HG03565 (cell line): ENCODE measurements at regions not wholly inside any gene's neighbourhood (a gene's known extent, or its start where the extent isn't known, plus 50 kb on each side); places are given as distances from the start of the nearest gene placed in this dataset.
"Not testable (repeated sequence)": the region's sequence is repeated elsewhere in the genome, so short reads cannot be mapped to it uniquely, and the experiment has no call there.

ENCODE experiments used
- ATAC-seq: cut with Tn5 transposase; IDR thresholded peaks from one replicate; pipeline ENCODE4 v1.9.1; 2021; ENCODE audit warnings: mild to moderate bottlenecking, moderate library complexity; ENCODE audit not compliant: unreplicated experiment

DNA sequence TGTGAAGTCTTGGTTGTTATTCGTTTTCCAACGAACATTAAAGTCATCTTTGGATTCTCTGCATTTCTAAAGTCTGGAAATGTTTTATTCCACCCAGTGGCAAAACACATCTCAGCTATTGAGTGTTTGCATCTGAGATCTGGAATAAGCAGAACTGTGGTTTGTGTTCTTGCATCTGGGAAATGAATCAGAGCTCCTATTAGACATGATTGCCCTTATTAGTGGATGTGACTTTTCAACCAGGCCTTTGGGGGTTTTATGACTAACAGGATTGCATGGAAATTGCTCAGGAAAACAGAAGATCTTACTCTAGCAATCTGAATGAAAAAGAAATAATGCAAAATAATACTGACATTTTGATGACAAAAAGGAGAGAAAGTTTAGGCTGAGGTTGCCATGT, 488.8 kb downstream of the IRS2 start:
- no peak for ATAC-seq

DNA sequence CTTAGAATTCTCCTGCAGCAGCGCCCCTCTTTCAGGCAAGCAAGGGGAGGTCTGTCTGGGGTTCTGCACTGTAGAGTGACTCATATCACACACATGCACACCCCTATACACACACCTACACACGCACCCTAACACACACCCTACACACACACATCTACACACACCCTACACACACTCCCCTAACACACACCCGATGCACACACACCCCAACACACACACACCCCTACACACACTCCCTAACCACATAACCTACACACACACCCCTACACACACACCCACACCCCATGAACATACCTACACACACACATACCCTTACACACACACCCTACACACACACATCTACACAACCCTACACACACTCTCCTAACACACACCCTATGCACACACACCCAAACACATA, 493.2 kb downstream of the IRS2 start:
- no peak for ATAC-seq

DNA sequence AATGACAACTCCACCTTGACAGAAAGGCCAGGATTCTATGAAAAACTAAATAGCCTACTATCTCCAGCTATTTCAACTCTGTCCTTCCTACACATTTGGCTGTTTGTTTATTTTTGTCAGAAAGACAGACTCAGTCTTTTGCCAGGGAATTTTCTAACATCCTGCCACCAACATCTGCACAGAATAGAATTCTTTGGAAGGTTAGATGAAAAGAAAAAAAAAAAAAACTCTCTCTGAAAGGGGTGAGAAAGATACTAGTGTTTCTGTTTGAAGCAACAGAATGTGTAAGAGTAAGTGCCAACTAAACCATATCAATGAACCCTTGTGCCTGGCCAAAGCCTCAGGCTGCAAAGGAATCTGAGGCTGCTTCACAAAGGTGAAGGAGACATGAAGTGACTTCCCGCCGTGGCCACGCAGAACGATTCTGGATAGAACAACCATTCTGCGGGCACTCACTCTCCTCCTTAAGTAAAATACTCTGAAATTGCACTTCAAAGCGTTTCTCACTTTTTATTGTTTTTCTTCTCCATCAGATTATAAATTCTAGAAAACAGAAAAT, 498.2 kb downstream of the IRS2 start:
- no peak for ATAC-seq

DNA sequence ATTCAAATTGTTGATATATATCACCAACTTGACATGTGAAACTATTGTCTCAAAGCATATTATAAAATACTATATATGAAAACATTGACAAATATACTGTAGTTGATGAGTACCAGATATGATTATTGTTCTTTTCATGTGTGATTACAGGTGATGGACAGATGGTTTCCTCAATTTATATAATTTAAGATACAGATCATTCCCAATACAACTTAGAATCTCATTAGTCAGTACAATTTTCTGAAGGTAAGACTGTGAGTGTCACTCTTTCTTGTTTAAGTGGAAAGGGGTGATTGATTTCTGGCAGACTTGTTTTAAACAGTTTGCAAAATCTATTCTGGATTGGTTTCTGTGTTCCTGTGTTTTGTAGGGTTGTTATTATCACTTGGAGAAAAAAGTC, 498.8 kb downstream of the IRS2 start:
- ATAC-seq: no peak

DNA sequence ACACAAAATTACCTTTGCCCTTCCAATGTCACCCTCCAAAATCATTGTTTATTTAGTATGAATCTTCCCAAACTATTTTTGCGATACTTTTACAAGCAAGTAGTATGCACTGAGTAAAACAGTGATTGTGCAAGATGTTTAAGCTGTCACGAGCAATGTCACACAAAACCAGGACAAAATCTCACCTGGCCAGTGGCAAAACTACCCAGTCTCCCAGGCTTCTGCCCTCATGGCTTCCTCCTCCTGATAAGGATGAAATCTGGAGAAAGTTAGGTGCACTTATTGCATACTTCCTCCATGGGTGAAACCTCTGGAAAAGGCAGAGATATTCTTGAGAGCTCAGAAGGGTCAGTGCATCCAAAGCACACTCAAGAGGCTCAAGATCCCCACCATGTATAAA, 500.8 kb downstream of the IRS2 start:
- no peak for ATAC-seq

DNA sequence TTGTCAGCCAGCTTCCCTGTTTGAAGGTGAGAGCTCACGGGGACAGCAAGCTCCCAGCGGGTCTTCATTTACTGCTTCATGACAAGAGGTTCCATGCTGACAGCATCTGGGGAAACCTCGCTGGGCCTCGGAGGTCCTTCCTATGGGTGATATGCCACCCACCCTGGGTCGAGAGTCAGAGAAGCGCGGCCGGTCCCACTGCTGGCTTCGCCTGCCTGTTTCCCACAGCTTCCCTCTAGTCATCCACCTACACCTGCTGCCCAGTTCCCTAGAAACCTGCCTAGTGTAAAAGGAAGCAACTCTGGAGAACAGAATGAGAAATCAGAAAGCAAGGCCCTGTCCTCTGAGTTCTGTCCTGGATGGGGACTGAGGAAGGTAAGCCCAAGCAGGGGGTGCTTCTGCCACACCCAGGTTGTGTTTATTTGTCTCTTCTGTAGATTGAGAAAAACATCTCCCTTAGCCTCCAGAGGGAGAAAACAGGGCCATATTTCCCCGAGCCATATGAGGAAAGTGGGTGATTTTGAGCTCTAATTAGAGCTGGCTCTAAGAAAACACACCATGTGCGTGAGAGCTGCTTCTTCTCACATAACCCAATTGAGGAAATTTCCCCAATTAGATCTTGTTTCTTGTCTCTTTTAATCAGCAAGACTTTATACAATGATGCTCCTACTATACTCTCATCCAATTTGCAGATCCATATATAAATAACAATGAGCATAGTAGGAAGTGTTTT, 504.3 kb downstream of the IRS2 start:
- ATAC-seq: no peak

- no peak for ATAC-seq
Observed at GRCh38 chr13:109281017-109281902, 505.1 kb downstream of the IRS2 start.

GRCh38 chr13:109276261-109276660, 510.1 kb downstream of the IRS2 start:
- ATAC-seq: no peak

DNA sequence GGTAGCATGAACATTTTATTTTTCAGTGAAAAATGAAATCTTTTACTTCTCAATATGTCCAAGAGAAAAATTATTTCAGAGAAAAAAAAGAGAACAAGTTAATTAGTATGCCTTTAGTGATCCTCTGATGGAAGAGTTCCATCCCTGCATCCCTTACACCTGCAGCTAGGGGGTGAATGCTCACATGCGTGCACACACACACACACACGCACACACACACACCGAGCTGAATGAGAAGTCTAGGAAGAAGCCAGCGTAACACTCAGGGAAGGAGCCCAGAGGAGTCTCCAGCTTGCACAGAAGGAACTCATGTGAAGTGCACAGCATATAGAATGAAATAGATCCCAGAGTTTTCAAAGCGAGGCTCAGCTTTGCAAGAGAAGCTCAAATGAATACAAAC, 510.5 kb downstream of the IRS2 start:
- no peak for ATAC-seq

DNA sequence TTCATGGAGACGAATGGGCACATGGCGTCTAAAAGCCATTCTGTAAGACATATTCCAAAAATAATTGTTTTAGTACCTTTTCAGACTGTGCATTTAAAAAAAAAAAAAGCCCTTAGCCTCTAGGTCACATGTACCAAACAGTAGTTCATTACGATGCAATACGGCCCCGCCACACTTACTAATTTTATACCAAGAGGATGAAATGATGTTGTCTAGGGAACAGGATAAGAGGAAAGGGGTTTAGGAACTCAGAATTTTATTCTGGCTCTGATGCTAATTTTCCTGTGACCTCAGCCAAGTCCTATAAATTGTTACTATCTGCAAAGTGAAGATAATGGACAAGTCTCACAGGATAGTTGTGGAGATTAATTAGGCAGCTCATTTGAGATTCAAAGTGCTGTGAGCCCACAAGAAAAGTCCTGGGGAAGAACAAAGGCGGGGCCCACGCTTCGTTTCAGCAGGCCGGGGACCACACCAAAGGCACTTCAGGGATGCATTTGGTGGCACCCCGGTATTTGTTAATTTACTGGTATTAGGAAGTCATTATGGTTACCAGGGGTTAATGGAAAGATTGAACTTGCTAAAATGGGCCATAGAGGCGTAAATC, 511.1 kb downstream of the IRS2 start:
- ATAC-seq: no peak

- no peak for ATAC-seq
Observed at GRCh38 chr13:109274188-109274821, 512.1 kb downstream of the IRS2 start.

- ATAC-seq: no peak
Observed at GRCh38 chr13:109273326-109273751, 513.0 kb downstream of the IRS2 start.

- no peak for ATAC-seq
Observed at GRCh38 chr13:109272595-109273325, 513.6 kb downstream of the IRS2 start.

DNA sequence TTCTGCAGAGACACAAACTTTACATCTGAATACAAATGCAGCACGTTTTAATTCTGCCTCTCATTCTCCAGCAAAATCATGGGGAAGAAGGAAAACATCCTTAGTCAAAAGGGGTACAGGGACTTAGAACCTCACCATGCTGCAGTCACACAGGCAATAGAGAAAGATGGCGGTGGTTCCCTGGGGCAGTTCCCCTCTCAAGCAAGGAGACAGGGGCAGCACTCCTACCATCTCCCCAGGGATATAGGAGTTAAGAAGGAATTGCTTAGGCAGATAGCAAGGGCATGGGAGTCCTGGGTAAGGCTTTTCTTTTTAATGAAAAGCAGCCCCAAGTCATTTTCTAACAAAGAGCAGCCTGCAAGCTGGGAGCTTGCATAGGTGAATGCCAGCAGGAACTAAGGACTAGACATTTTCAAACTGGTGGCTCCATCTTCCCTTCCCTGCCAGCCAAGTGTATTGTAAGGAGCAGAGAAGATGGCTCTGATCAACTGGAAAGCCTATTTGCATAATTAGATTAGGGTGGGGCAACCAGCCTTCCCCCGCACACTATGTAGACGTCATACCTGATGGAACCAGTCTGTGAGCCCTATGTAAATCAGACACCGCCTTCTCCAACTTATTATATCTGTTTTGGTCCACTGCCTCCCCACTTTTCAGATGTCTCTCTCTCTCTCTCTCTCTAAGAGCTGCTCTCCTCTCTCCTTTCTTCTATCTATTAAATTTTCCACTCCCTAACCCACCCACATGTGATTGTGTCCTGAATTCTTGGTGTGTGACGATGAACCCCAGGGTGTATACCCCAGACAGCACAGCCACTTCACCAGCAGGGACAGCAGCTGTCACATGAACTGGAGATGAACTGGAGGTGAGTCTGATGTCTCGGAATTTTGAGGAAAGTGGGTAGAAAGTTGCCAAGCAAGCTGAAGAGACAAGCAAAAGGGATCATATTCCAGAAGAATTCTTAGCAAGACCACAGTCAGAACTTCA, 514.5 kb downstream of the IRS2 start:
- no peak for ATAC-seq

- ATAC-seq: no peak
Observed at GRCh38 chr13:109271061-109271460, 515.3 kb downstream of the IRS2 start.

DNA sequence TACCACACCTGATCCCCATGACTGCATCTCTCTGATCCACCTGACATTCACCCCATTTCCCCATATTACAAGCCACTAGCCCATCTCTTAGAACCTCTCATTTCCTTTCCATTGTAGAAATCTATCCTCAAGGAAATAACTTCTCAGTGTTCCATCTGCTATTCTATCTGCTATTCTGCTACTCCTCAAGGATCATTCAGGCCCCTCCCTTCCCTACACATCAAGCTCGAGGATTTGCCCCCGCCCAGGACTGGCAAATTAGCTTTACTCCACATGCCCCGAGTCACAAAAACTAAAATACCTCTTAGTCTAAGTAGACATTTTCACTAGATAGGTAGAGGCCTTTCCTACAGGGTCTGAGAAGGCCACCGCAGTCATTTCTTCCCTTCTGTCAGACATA, 517.0 kb downstream of the IRS2 start:
- not testable (repeated sequence) for ATAC-seq

DNA sequence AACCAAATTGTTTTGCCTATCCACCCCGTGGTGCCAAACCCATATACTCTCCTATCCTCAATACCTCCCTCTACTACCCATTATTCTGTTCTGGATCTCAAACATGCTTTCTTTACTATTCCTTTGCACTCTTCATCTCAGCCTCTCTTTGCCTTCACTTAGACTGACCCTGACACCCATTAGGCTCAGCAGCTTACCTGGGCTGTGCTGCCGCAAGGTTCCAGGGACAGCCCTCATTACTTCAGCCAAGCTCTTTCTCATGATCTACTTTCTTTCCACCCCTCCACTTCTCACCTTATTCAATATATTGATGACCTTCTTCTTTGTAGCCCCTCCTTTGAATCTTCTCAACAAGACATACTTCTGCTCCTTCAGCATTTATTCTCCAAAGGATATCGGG, 517.9 kb downstream of the IRS2 start:
- ATAC-seq: not testable (repeated sequence)

DNA sequence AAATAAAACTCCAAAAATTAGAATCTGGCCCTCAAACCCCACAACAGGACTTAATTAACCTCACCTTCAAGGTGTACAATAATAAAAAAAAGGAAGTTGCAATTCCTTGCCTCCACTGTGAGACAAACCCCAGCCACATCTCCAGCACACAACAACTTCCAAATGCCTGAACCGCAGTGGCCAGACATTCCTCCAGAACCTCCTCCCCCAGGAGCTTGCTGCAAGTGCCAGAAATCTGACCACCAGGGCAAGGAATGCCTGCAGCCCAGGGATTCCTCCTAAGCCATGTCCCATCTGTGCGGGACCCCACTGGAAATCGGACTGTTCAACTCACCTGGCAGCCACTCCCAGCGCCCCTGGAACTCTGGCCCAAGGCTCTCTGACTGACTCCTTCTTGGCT, 519.0 kb downstream of the IRS2 start:
- not testable (repeated sequence) for ATAC-seq

DNA sequence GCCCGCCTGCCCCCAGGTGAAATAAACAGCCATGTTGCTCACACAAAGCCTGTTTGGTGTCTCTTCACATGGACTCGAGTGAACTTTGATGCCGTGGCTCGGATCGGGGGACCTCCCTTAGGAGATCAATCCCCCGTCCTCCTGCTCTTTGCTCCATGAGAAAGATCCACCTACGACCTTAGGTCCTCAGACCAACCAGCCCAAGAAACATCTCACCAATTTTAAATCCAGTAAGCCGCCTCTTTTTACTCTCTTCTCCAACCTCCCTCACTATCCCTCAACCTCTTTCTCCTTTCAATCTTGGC, 521.0 kb downstream of the IRS2 start:
- ATAC-seq: not testable (repeated sequence)
